Hippocampal formation (tissue), 2 donors: ENCODE measurements at regions not wholly inside any gene's neighbourhood (a gene's known extent, or its start where the extent isn't known, plus 50 kb on each side); places are given as distances from the start of the nearest gene placed in this dataset.
"Not testable (repeated sequence)": the region's sequence is repeated elsewhere in the genome, so short reads cannot be mapped to it uniquely, and the experiment has no call there.

Source experiments
- DNase-seq, 2 donors: peaks; one replicate each; lab custom pipeline; 2025; lab: John Stamatoyannopoulos, UW

- no peak for DNase-seq
These were observed 884.5 kb upstream of the GJE1 start for GRCh38 chr6:141248021-141248799.

- no peak for DNase-seq
These were observed 888.4 kb upstream of the GJE1 start for GRCh38 chr6:141244366-141244765.

- DNase-seq: no peak
These were observed 889.8 kb upstream of the GJE1 start for GRCh38 chr6:141242957-141243356.

GRCh38 chr6:141229296-141229695 lies 903.4 kb upstream of the GJE1 start:
- no peak for DNase-seq

- DNase-seq: no peak
These were observed 914.1 kb upstream of the GJE1 start for GRCh38 chr6:141218583-141218982.

GRCh38 chr6:141216726-141217125 lies 916.0 kb upstream of the GJE1 start:
- DNase-seq: no peak

- DNase-seq: no peak
These were observed 920.4 kb upstream of the GJE1 start for GRCh38 chr6:141212296-141212695.

GRCh38 chr6:141211845-141212244 lies 920.9 kb upstream of the GJE1 start:
- DNase-seq: no peak

GRCh38 chr6:141210901-141211300 lies 921.8 kb upstream of the GJE1 start:
- no peak for DNase-seq

- DNase-seq: no peak
These were observed 922.8 kb upstream of the GJE1 start for GRCh38 chr6:141209890-141210289.

- DNase-seq: no peak
These were observed 924.6 kb upstream of the GJE1 start for GRCh38 chr6:141208101-141208500.

GRCh38 chr6:141203902-141204575 lies 928.7 kb upstream of the GJE1 start:
- no peak for DNase-seq

- DNase-seq: no peak
These were observed 930.1 kb upstream of the GJE1 start for GRCh38 chr6:141202626-141203025.

GRCh38 chr6:141199074-141199473 lies 933.7 kb upstream of the GJE1 start:
- DNase-seq: no peak

- no peak for DNase-seq
These were observed 937.4 kb upstream of the GJE1 start for GRCh38 chr6:141195251-141195832.

GRCh38 chr6:141183368-141183767 lies 949.4 kb upstream of the GJE1 start:
- DNase-seq: no peak

- not testable (repeated sequence) for DNase-seq
These were observed 957.3 kb upstream of the GJE1 start for GRCh38 chr6:141175458-141175857.

GRCh38 chr6:141174932-141175331 lies 957.8 kb upstream of the GJE1 start:
- DNase-seq: no peak

GRCh38 chr6:141173529-141173928 lies 959.2 kb upstream of the GJE1 start:
- no peak for DNase-seq

GRCh38 chr6:141169419-141169818 lies 963.3 kb upstream of the GJE1 start:
- DNase-seq: no peak

- DNase-seq: no peak
These were observed 964.8 kb upstream of the GJE1 start for GRCh38 chr6:141167945-141168344.

- DNase-seq: no peak
These were observed 967.6 kb upstream of the GJE1 start for GRCh38 chr6:141165002-141165665.
